Esophagus muscularis mucosa (tissue), 4 donors: ENCODE measurements at regions not wholly inside any gene's neighbourhood (a gene's known extent, or its start where the extent isn't known, plus 50 kb on each side); places are given as distances from the start of the nearest gene placed in this dataset.

Experiments used
- DNase-seq: peaks from one replicate; pipeline ENCODE4 v3.0.0-alpha.2; 2017; ENCODE audit errors: extremely low spot score
- H3K27ac ChIP-seq, 4 donors: fragments of 200-600 bp; sonication (generic); replicated peaks in 1 of 4; 1 replicate in 3 of 4; 2 replicates in 1 of 4; pipeline ENCODE4 v1.5.1; 2016 to 2019; ENCODE audit warnings: mild to moderate bottlenecking in 1 of 4
- H3K27me3 ChIP-seq, 4 donors: fragments of 200-600 bp; sonication (generic); one replicate each; pipeline versions ENCODE4 v1.5.1 to v1.6.0; 2016 to 2019
- H3K36me3 ChIP-seq, 4 donors: fragments of 200-600 bp; sonication (generic); one replicate each; pipeline ENCODE4 v1.5.1; 2016 to 2019
- H3K4me1 ChIP-seq, 4 donors: fragments of 200-600 bp; sonication (generic); one replicate each; pipeline ENCODE4 v1.5.1; 2016 to 2019
- H3K4me3 ChIP-seq, 4 donors: fragments of 200-600 bp; sonication (generic); 1 replicate in 2 of 4; 2 replicates in 2 of 4; pipeline ENCODE4 v1.5.1; 2016 to 2019; ENCODE audit warnings: mild to moderate bottlenecking in 4 of 4, moderate library complexity in 1 of 4
- H3K9me3 ChIP-seq, 4 donors: fragments of 200-600 bp; sonication (generic); 1 replicate in 3 of 4; 2 replicates in 1 of 4; pipeline ENCODE4 v1.5.1; 2016 to 2019
- CTCF ChIP-seq, 3 experiments: fragments of 200-600 bp in 2 of 3; fragments of 450-650 bp in 1 of 3; sonication (generic) in 2 of 3; IDR thresholded peaks; one replicate each; pipeline ENCODE4 v1.5.1; 2017 to 2019; ENCODE audit warnings: antibody characterized with exemption in 3 of 3, mild to moderate bottlenecking in 2 of 3, moderate library complexity in 1 of 3
- EP300 ChIP-seq: sonication (generic); formaldehyde crosslinking; IDR thresholded peaks from one replicate; pipeline ENCODE4 v1.6.1; 2017; ENCODE audit warnings: antibody characterized with exemption
- POLR2A ChIP-seq: fragments of 450-650 bp; IDR thresholded peaks from one replicate; pipeline ENCODE4 v1.6.1; 2017; ENCODE audit warnings: antibody characterized with exemption, moderate library complexity, mild to moderate bottlenecking, low read depth
- POLR2AphosphoS5 ChIP-seq, 2 donors: sonication (generic); formaldehyde crosslinking; IDR thresholded peaks; one replicate each; pipeline ENCODE4 v1.6.1; 2017; ENCODE audit warnings: antibody characterized with exemption in 2 of 2
- WGBS: methylation state at CpG from one replicate; pipeline ENCODE4 v1.1.5; 2018; 5-methylcytosine and 5-hydroxymethylcytosine counted together
- intact Hi-C: fragments of 100-400 bp; cut with DNase I; formaldehyde crosslinking; loops from one replicate; pipeline ENCODE4 v1.15.1; 2023

GRCh38 chr9:111131211-111131610, 92.9 kb upstream of the LPAR1 start:
- H3K36me3 ChIP-seq, result no peaks in the 10 kb centered on the region
- no peak for DNase-seq
- TF ChIP-seq POLR2A, result no peak
- TF ChIP-seq EP300, result no peak
- TF ChIP-seq POLR2AphosphoS5 (IDR thresholded peaks at IDR 0.05), result no peak
- TF ChIP-seq CTCF (IDR thresholded peaks at IDR 0.05), result no peak
- 68% methylated on average over 1 of the region's 1 CpG for WGBS
- intact Hi-C loops, result no loop called here
- H3K4me1 ChIP-seq, result no peaks in the 10 kb centered on the region
- H3K27me3 ChIP-seq, result no peaks in the 10 kb centered on the region
- H3K27ac ChIP-seq, result no peak overlapping the region
- no peak overlapping the region for H3K4me3 ChIP-seq
- peaks cover 0 to 10% (median 2%) of the 10 kb centered on the region in 4 donors for H3K9me3 ChIP-seq

GRCh38 chr9:111120526-111120925, 82.3 kb upstream of the LPAR1 start:
- no peak overlapping the region for H3K4me3 ChIP-seq
- H3K9me3 ChIP-seq, result no peaks in the 10 kb centered on the region
- no peak overlapping the region for H3K27ac ChIP-seq
- whole genome bisulfite sequencing, result 92% methylated on average over 4 of the region's 4 CpGs
- H3K36me3 ChIP-seq, result no peaks in the 10 kb centered on the region
- no peaks in the 10 kb centered on the region for H3K27me3 ChIP-seq
- DNase-seq, result no peak
- no peak for TF ChIP-seq CTCF (IDR thresholded peaks at IDR 0.05)
- TF ChIP-seq POLR2A, result no peak
- TF ChIP-seq POLR2AphosphoS5 (IDR thresholded peaks at IDR 0.05), result no peak
- no peak for TF ChIP-seq EP300
- no peaks in the 10 kb centered on the region for H3K4me1 ChIP-seq
- intact Hi-C loops, result no loop called here

- no peaks in the 10 kb centered on the region for H3K27me3 ChIP-seq
- H3K27ac ChIP-seq, result no peak overlapping the region
- no peak overlapping the region for H3K4me3 ChIP-seq
- TF ChIP-seq POLR2AphosphoS5 (IDR thresholded peaks at IDR 0.05) (no peak), EP300 (no peak), POLR2A (no peak), CTCF (IDR thresholded peaks at IDR 0.05) (no peak)
- no peaks in the 10 kb centered on the region for H3K4me1 ChIP-seq
- no peaks in the 10 kb centered on the region for H3K9me3 ChIP-seq
- H3K36me3 ChIP-seq, result no peaks in the 10 kb centered on the region
- no peak for DNase-seq
- intact Hi-C loops, result no loop called here
Observed at GRCh38 chr9:111118256-111118948, 80.1 kb upstream of the LPAR1 start.

- H3K27me3 ChIP-seq, result no peaks in the 10 kb centered on the region
- H3K4me1 ChIP-seq, result no peaks in the 10 kb centered on the region
- intact Hi-C loops, result no loop called here
- no peak overlapping the region for H3K27ac ChIP-seq
- no peaks in the 10 kb centered on the region for H3K9me3 ChIP-seq
- no peak for DNase-seq
- TF ChIP-seq CTCF (IDR thresholded peaks at IDR 0.05), result no peak
- H3K36me3 ChIP-seq, result no peaks in the 10 kb centered on the region
- 71% methylated on average over 1 of the region's 1 CpG for WGBS
- no peak overlapping the region for H3K4me3 ChIP-seq
Observed at GRCh38 chr9:111114486-111114885, 76.2 kb upstream of the LPAR1 start.

GRCh38 chr9:111113712-111114111, 75.4 kb upstream of the LPAR1 start:
- intact Hi-C loops, result no loop called here
- TF ChIP-seq POLR2AphosphoS5 (IDR thresholded peaks at IDR 0.05), result no peak
- TF ChIP-seq POLR2A, result no peak
- no peak for TF ChIP-seq CTCF (IDR thresholded peaks at IDR 0.05)
- TF ChIP-seq EP300, result no peak
- Histone ChIP-seq H3K4me1 (no peaks in the 10 kb centered on the region), H3K4me3 (no peak overlapping the region), H3K9me3 (no peaks in the 10 kb centered on the region), H3K36me3 (no peaks in the 10 kb centered on the region), H3K27me3 (no peaks in the 10 kb centered on the region), H3K27ac (no peak overlapping the region)
- DNase-seq, result no peak
- 83% methylated on average over 2 of the region's 2 CpGs for WGBS
